ENCODE measurements at regions not wholly inside any gene's neighbourhood (a gene's known extent, or its start where the extent isn't known, plus 50 kb on each side); places are given as distances from the start of the nearest gene placed in this dataset.

DNA sequence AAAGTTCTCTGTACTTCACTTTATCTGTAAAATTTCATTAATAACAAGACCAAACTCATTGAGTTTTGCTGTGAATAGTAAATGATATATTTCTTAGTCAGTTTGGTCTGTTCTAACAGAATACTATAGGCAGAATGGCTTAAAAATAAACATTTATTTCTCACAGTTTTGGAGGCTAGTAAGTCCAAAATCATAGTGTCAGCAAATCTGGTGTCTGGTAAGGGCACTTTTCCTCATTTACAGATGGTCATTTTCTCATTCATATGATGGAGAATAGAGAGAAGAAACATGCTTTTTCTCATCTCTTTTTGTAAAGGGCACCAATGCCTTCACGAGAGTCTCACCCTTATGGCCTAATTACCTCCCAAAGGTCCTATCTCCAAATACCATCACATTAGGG is 415.1 kb downstream of the FAM133A start:
- TF ChIP-seq CTCF (IDR thresholded peaks at IDR 0.05; ENCODE audit: low read depth, low read length), result no peak
- no peak overlapping the region for H3K4me3 ChIP-seq (ENCODE audit: low read depth, low read length)

GRCh38 chrX:94097868-94098267 is 423.9 kb downstream of the FAM133A start:
- H3K4me3 ChIP-seq (ENCODE audit: low read depth, low read length), result no peak overlapping the region
- no peak for TF ChIP-seq CTCF (IDR thresholded peaks at IDR 0.05; ENCODE audit: low read depth, low read length)

DNA sequence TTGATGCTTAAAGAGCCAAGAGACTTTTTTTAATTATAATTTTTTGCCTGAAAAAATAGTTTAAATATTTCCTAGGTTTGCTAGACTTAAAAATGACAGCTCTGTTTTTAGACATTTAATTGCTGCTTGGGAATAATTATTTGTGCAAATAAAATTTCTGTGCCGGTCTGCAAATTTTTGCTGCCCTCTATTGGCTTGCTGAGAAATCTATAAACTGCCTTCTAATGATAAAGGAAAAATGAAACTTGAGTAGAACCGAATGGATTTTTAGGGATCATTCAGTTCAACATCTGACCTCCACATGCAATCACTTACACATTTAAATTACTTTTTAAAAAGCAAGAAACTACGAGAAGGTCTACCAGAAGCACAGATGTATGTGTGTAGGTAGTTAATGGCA is 434.0 kb downstream of the FAM133A start:
- TF ChIP-seq CTCF (IDR thresholded peaks at IDR 0.05; ENCODE audit: low read depth, low read length), result no peak
- no peak overlapping the region for H3K4me3 ChIP-seq (ENCODE audit: low read depth, low read length)

DNA sequence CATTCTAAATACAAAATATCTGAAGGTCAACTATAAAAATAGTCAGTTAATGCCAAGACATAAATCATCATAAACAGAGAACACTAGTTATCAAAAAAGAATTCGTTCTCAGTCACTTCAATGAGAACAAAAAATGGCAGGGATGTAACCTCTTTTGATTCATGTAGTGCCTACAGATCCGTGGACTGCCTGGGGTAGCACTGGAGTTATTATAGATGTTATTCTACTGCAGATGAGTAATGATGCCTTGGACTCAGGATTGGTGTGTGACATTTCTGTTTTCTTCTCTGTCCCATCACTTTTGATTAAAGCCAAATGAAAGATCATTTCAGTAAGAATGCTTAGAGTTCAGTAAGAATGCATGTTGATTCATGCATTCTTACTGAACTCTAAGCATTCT is 440.4 kb downstream of the FAM133A start:
- H3K4me3 ChIP-seq (ENCODE audit: low read depth, low read length), result no peak overlapping the region

DNA sequence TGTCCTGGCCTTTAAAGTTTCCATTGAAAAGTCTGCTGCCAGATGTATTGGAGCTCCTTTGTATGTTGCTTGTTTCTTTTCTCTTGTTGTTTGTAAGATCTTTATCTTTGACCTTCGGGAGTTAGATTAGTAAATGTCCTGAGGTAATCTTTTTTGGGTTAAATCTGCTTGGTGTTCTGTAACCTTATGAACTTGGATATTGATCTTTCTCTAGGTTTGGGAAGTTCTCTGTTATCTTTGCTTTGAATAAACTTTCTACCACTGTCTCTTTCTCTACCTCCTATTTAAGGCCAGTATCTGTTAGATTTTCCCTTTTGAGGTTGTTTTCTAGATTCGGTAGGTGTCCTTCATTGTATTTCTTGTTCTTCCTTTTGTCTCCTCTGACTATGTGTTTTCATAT is 447.8 kb downstream of the FAM133A start:
- no peak overlapping the region for H3K4me3 ChIP-seq (ENCODE audit: low read depth, low read length)
- no peak for TF ChIP-seq CTCF (IDR thresholded peaks at IDR 0.05; ENCODE audit: low read depth, low read length)

More for the DNA sequence above, 440.4 kb downstream of the FAM133A start:
- no peak for TF ChIP-seq CTCF (IDR thresholded peaks at IDR 0.05; ENCODE audit: low read depth, low read length)

- H3K4me3 ChIP-seq (ENCODE audit: low read depth, low read length), result no peak overlapping the region
- TF ChIP-seq CTCF (IDR thresholded peaks at IDR 0.05; ENCODE audit: low read depth, low read length), result no peak
These were observed 449.1 kb downstream of the FAM133A start for GRCh38 chrX:94123062-94123461.

GRCh38 chrX:94162971-94163370 is 489.0 kb downstream of the FAM133A start:
- H3K4me3 ChIP-seq (ENCODE audit: low read depth, low read length), result no peak overlapping the region
- TF ChIP-seq CTCF (IDR thresholded peaks at IDR 0.05; ENCODE audit: low read depth, low read length), result no peak
